Ishikawa (cell line): ENCODE measurements at regions not wholly inside any gene's neighbourhood (a gene's known extent, or its start where the extent isn't known, plus 50 kb on each side); places are given as distances from the start of the nearest gene placed in this dataset.

Experiments
- CEBPB ChIP-seq: IDR thresholded peaks from 2 replicates; pipeline ENCODE4 v1.6.1; 2012
- CREB1 ChIP-seq: IDR thresholded peaks from 2 replicates; pipeline ENCODE4 v1.6.1; 2012; ENCODE audit warnings: low read depth
- EGR1 ChIP-seq: IDR thresholded peaks from 2 replicates; pipeline ENCODE4 v1.6.1; 2012
- EP300 ChIP-seq: IDR thresholded peaks from 2 replicates; pipeline ENCODE4 v1.6.1; 2012; ENCODE audit warnings: borderline replicate concordance
- FOXM1 ChIP-seq: IDR thresholded peaks from 2 replicates; pipeline ENCODE4 v1.6.1; 2012; ENCODE audit warnings: low read depth, borderline replicate concordance
- NFIC ChIP-seq: IDR thresholded peaks from 2 replicates; pipeline ENCODE4 v1.6.1; 2012
- RAD21 ChIP-seq: IDR thresholded peaks from 2 replicates; pipeline ENCODE4 v1.6.1; 2012; ENCODE audit warnings: low read depth
- TAF1 ChIP-seq: IDR thresholded peaks from 2 replicates; pipeline ENCODE4 v1.6.1; 2012; ENCODE audit warnings: low read depth, mild to moderate bottlenecking
- TCF12 ChIP-seq: IDR thresholded peaks from 2 replicates; pipeline ENCODE4 v1.6.1; 2012; ENCODE audit warnings: low read depth
- YY1 ChIP-seq: IDR thresholded peaks from 2 replicates; pipeline ENCODE4 v1.6.1; 2012; ENCODE audit warnings: low read depth
- ZBTB7A ChIP-seq: IDR thresholded peaks from 2 replicates; pipeline ENCODE4 v1.6.1; 2012; ENCODE audit warnings: low read depth
- TF ChIP-seq, protein P1 (sequence below): IDR thresholded peaks from 2 replicates; pipeline ENCODE4 v1.6.1; 2012
- TF ChIP-seq, protein P2 (sequence below): IDR thresholded peaks from 2 replicates; pipeline ENCODE4 v1.6.1; 2012; ENCODE audit warnings: low read depth, mild to moderate bottlenecking
- TF ChIP-seq, protein P3 (sequence below): IDR thresholded peaks from 2 replicates; pipeline ENCODE4 v1.6.1; 2012

DNA sequence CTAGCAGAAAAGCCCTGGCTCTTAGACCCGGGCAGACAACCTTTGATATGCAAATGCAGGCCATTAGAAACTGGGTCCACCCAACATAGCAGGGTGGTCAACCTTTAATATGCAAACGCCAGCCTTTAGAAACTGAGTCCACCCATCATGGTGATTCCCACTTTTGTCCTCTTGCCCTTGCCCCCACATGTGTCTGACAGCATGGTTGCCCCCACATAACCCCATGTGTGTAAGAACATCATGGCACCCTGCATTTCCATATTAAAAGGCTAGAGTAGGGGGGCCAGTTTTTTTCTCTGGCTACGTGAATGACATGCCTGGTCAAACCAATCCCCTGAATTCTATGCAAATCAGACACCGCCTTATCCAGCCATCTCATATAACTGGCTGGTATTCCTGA lies 273.2 kb upstream of the PRDM9 start:
- TF ChIP-seq, protein P1, sequence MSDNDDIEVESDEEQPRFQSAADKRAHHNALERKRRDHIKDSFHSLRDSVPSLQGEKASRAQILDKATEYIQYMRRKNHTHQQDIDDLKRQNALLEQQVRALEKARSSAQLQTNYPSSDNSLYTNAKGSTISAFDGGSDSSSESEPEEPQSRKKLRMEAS, result no peak
- TF ChIP-seq, protein P2, sequence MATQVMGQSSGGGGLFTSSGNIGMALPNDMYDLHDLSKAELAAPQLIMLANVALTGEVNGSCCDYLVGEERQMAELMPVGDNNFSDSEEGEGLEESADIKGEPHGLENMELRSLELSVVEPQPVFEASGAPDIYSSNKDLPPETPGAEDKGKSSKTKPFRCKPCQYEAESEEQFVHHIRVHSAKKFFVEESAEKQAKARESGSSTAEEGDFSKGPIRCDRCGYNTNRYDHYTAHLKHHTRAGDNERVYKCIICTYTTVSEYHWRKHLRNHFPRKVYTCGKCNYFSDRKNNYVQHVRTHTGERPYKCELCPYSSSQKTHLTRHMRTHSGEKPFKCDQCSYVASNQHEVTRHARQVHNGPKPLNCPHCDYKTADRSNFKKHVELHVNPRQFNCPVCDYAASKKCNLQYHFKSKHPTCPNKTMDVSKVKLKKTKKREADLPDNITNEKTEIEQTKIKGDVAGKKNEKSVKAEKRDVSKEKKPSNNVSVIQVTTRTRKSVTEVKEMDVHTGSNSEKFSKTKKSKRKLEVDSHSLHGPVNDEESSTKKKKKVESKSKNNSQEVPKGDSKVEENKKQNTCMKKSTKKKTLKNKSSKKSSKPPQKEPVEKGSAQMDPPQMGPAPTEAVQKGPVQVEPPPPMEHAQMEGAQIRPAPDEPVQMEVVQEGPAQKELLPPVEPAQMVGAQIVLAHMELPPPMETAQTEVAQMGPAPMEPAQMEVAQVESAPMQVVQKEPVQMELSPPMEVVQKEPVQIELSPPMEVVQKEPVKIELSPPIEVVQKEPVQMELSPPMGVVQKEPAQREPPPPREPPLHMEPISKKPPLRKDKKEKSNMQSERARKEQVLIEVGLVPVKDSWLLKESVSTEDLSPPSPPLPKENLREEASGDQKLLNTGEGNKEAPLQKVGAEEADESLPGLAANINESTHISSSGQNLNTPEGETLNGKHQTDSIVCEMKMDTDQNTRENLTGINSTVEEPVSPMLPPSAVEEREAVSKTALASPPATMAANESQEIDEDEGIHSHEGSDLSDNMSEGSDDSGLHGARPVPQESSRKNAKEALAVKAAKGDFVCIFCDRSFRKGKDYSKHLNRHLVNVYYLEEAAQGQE, result no peak
- TF ChIP-seq TAF1, result no peak
- no peak for TF ChIP-seq RAD21
- TF ChIP-seq CREB1, result no peak
- TF ChIP-seq TCF12, result no peak
- no peak for TF ChIP-seq EGR1
- TF ChIP-seq EP300, result no peak
- no peak for TF ChIP-seq YY1
- no peak for TF ChIP-seq NFIC
- TF ChIP-seq, protein P3, sequence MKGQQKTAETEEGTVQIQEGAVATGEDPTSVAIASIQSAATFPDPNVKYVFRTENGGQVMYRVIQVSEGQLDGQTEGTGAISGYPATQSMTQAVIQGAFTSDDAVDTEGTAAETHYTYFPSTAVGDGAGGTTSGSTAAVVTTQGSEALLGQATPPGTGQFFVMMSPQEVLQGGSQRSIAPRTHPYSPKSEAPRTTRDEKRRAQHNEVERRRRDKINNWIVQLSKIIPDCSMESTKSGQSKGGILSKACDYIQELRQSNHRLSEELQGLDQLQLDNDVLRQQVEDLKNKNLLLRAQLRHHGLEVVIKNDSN, result no peak
- no peak for TF ChIP-seq FOXM1
- no peak for TF ChIP-seq ZBTB7A
- no peak for TF ChIP-seq CEBPB
